Prostate gland (tissue), 2 donors: ENCODE measurements at regions not wholly inside any gene's neighbourhood (a gene's known extent, or its start where the extent isn't known, plus 50 kb on each side); places are given as distances from the start of the nearest gene placed in this dataset.

ENCODE experiments used
- CTCF ChIP-seq, 4 experiments: fragments of 200-600 bp in 2 of 4; fragments of 450-650 bp in 2 of 4; sonication (generic) in 2 of 4; IDR thresholded peaks; 1 replicate in 3 of 4; 2 replicates in 1 of 4; pipeline ENCODE4 v1.5.1; 2016 to 2019; ENCODE audit warnings: antibody characterized with exemption in 4 of 4, mild to moderate bottlenecking in 2 of 4, moderate library complexity in 2 of 4
- POLR2A ChIP-seq: fragments of 450-650 bp; IDR thresholded peaks from one replicate; pipeline ENCODE4 v1.6.1; 2016; ENCODE audit warnings: antibody characterized with exemption, mild to moderate bottlenecking
- POLR2AphosphoS5 ChIP-seq: sonication (generic); formaldehyde crosslinking; IDR thresholded peaks from one replicate; pipeline ENCODE4 v1.6.1; 2017; ENCODE audit warnings: antibody characterized with exemption

- no peak for TF ChIP-seq CTCF (IDR thresholded peaks at IDR 0.05)
- TF ChIP-seq POLR2A = no peak
- TF ChIP-seq POLR2AphosphoS5 = no peak
Measured at GRCh38 chr13:76668716-76669115, 217.5 kb downstream of the KCTD12 start.
